ENCODE measurements at regions not wholly inside any gene's neighbourhood (a gene's known extent, or its start where the extent isn't known, plus 50 kb on each side); places are given as distances from the start of the nearest gene placed in this dataset.

DNA sequence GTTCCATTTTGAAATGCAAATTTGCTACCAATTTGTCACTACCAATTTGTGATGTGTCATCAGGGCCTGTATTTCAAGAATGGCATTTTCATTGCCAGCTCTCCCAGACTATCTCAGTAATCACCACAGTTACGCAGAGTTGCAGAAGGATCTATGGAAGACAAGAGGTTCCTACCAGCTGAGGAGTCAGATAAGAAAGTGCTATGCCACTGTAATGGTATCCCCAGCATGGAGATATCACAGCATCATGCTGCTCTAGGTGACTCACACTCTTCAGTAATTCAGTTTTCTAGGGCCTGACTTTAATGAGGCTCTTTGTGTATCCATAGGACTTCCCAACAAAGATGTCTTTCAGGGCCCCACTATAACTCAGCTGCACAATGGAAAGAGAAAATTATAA lies 490.3 kb downstream of the ARHGEF28 start:
- no peak for TF ChIP-seq SP1 (IDR thresholded peaks at IDR 0.05; ENCODE audit: low read depth)
- TF ChIP-seq, protein P1, sequence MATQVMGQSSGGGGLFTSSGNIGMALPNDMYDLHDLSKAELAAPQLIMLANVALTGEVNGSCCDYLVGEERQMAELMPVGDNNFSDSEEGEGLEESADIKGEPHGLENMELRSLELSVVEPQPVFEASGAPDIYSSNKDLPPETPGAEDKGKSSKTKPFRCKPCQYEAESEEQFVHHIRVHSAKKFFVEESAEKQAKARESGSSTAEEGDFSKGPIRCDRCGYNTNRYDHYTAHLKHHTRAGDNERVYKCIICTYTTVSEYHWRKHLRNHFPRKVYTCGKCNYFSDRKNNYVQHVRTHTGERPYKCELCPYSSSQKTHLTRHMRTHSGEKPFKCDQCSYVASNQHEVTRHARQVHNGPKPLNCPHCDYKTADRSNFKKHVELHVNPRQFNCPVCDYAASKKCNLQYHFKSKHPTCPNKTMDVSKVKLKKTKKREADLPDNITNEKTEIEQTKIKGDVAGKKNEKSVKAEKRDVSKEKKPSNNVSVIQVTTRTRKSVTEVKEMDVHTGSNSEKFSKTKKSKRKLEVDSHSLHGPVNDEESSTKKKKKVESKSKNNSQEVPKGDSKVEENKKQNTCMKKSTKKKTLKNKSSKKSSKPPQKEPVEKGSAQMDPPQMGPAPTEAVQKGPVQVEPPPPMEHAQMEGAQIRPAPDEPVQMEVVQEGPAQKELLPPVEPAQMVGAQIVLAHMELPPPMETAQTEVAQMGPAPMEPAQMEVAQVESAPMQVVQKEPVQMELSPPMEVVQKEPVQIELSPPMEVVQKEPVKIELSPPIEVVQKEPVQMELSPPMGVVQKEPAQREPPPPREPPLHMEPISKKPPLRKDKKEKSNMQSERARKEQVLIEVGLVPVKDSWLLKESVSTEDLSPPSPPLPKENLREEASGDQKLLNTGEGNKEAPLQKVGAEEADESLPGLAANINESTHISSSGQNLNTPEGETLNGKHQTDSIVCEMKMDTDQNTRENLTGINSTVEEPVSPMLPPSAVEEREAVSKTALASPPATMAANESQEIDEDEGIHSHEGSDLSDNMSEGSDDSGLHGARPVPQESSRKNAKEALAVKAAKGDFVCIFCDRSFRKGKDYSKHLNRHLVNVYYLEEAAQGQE (IDR thresholded peaks at IDR 0.05; ENCODE audit: low read depth), result no peak
